Bronchial epithelial cell (primary cell): ENCODE measurements at regions not wholly inside any gene's neighbourhood (a gene's known extent, or its start where the extent isn't known, plus 50 kb on each side); places are given as distances from the start of the nearest gene placed in this dataset.

Experiments used
- DNase-seq: peaks from one replicate; pipeline ENCODE4 v3.0.0-alpha.2; 2010; ENCODE audit warnings: low read depth
- FAIRE-seq: peaks from 2 replicates; lab custom pipeline; 2011; peaks lifted over from hg19 to GRCh38; lab: Jason Lieb, UNC
- H3K27me3 ChIP-seq: 2 replicates; pipeline ENCODE4 v1.5.1; 2011; ENCODE audit warnings: low read length; ENCODE audit not compliant: control insufficient read depth, insufficient read depth
- H3K36me3 ChIP-seq: 2 replicates; pipeline ENCODE4 v1.5.1; 2011; ENCODE audit warnings: low read length; ENCODE audit not compliant: control insufficient read depth, insufficient read depth
- H3K4me3 ChIP-seq: 2 replicates; pipeline ENCODE4 v1.5.1; 2011; ENCODE audit warnings: mild to moderate bottlenecking, low read depth, low read length, control low read depth
- CTCF ChIP-seq: IDR thresholded peaks from 2 replicates; pipeline ENCODE4 v1.5.1; 2011; ENCODE audit warnings: mild to moderate bottlenecking, moderate library complexity, low read length, control low read depth, inconsistent platforms; ENCODE audit not compliant: insufficient read depth, severe bottlenecking

DNA sequence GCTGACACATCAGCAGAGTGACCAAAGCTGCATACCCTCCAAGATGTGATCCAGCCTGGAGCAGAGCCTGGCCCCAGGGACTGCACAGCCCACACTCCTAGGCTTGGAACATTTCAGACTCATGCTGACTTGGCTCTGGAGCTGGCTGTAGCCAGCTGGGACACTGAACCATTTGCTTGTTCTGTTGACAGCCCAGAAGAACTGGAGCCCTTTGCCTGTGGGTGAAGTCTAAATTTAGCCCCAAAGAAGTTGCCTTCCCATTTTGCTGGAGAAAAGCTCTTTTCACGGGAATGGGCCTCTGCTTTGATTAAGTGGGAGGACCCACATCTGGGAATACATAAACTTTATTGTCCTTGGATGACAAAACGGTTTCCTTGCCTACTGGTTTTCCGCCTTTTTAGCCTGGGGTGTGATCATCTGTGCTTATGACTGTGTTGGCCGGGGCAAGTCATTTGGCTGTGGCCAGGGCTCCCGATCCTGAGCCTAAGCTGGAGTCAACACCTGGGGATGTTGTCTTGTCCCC, 186.2 kb upstream of the BMPER start:
- FAIRE-seq (no peak), DNase-seq (no peak)
- Histone ChIP-seq H3K27me3 (no peaks in the 10 kb centered on the region), H3K36me3 (no peaks in the 10 kb centered on the region), H3K4me3 (no peak overlapping the region)
- TF ChIP-seq CTCF, result no peak

GRCh38 chr7:33720139-33720538, 185.2 kb upstream of the BMPER start:
- no peak for FAIRE-seq
- Histone ChIP-seq H3K36me3 (no peaks in the 10 kb centered on the region), H3K4me3 (no peak overlapping the region), H3K27me3 (no peaks in the 10 kb centered on the region)
- TF ChIP-seq CTCF, result no peak
- no peak for DNase-seq

DNA sequence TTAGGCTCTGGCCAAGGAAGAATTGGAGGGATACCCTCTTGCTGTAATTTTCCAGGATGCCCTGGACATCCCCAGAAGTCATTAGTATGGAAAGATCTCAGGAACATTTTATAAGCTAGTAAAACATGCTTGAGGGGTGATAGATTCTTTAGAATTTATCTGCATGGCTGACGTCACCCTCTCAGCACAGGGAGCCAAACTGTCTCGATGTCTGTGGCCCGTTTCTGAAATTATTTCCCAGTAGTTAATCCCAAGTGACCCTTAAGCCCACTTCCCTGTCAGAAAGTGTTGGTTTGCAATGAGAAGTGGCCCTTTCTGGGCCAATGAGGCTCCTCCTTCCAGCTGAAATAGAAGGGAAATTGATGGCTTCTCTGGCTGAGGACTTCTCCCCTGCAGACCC, 184.5 kb upstream of the BMPER start:
- Histone ChIP-seq H3K36me3 (no peaks in the 10 kb centered on the region), H3K4me3 (no peak overlapping the region), H3K27me3 (no peaks in the 10 kb centered on the region)
- DNase-seq (no peak), FAIRE-seq (no peak)
- no peak for TF ChIP-seq CTCF

- FAIRE-seq, result no peak
- TF ChIP-seq CTCF, result no peak
These were observed 183.4 kb upstream of the BMPER start for GRCh38 chr7:33721895-33722294.

DNA sequence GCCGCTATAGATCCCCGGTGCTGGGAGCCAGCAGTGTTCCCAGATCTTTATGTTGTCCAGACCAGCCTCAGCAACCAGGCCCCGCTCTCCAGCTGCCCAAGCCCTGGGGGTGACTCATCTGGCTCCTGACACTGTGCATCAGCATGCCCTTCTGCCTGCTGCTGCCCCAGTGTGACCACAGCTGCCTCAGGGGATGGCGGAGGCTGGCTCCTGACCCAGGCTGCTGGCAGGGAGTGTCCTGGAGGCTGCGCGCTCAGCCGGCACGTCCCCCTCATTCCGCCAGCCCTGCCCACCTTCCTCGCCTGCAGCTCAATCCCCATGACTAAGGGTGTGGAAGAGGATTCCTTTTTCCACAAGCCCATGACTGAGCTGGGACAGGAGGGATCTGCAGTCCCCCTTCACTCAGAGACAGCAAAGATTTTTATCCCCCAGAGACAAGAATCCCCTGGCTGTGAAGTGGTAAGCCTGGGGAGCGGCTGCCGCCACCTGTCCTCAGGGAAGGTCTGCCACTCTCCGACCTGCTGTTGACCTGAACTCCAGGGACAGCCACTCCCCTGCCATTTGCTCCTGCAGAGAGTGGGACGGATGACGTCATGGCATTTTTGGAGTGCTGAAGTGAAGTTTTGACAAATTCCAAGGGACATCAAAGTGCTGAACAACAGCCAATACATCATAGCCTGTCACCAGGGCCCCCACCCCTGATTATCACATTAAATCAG, 182.8 kb upstream of the BMPER start:
- Histone ChIP-seq H3K27me3 (no peaks in the 10 kb centered on the region), H3K4me3 (no peak overlapping the region), H3K36me3 (no peaks in the 10 kb centered on the region)
- no peak for TF ChIP-seq CTCF
- DNase-seq (peak; percentile 94), FAIRE-seq (no peak)

More at GRCh38 chr7:33721895-33722294, 183.4 kb upstream of the BMPER start:
- no peaks in the 10 kb centered on the region for H3K27me3 ChIP-seq
- no peaks in the 10 kb centered on the region for H3K36me3 ChIP-seq
- no peak overlapping the region for H3K4me3 ChIP-seq
- DNase-seq, result no peak
